HepG2 (cell line): ENCODE measurements at regions not wholly inside any gene's neighbourhood (a gene's known extent, or its start where the extent isn't known, plus 50 kb on each side); places are given as distances from the start of the nearest gene placed in this dataset.

Experiments used
- ATAC-seq: fragments of 200-7000 bp; cut with Tn5 transposase; 3 replicates; pipeline ENCODE4 v1.9.1; 2020; ENCODE audit warnings: mild to moderate bottlenecking, moderate library complexity
- BruUV-seq: library from RNA; stranded (reverse); fragments of 400-500 nt; replicated peaks from 2 replicates; lab custom pipeline; 2021; lab: Mats Ljungman, UMichigan
- CTCF ChIA-PET: fragments of 300-600 bp; formaldehyde crosslinking; extraction: SDS; loops from one replicate; lab custom pipeline; 2021; ENCODE audit warnings: low total read pairs, inconsistent platforms, low intra/inter-chr PET ratio; lab: Yijun Ruan, JAX
- POLR2A ChIA-PET: fragments of 350-600 bp; sonication (Branson Sonifier 250); formaldehyde crosslinking; loops from one replicate; lab custom pipeline; 2020; ENCODE audit warnings: antibody characterized with exemption, inconsistent platforms; lab: Yijun Ruan, JAX
- DNase-seq: peaks from one replicate; pipeline ENCODE4 v3.0.0-alpha.2; 2015; ENCODE audit warnings: low spot score
- FAIRE-seq: peaks from 3 replicates; lab custom pipeline; 2011; peaks lifted over from hg19 to GRCh38; lab: Jason Lieb, UNC
- H2AFZ ChIP-seq: one replicate; pipeline ENCODE4 v1.6.1; 2011; ENCODE audit warnings: low read length, inconsistent platforms
- H3K27ac ChIP-seq: fragments of 300-600 bp; 3 replicates; pipeline ENCODE4 v1.8.0; 2011; ENCODE audit warnings: mixed run types, mild to moderate bottlenecking, mixed read lengths, low read length, inconsistent platforms; ENCODE audit not compliant: insufficient read depth; ENCODE audit errors: extremely low read length
- H3K27me3 ChIP-seq, 2 experiments: fragments of 200-600 bp in 1 of 2; 2 replicates in 1 of 2; 3 replicates in 1 of 2; pipeline versions ENCODE4 v1.6.0 to v1.8.0; 2011; ENCODE audit warnings: low read length in 2 of 2, mild to moderate bottlenecking in 2 of 2, moderate library complexity in 2 of 2, inconsistent platforms in 1 of 2; ENCODE audit not compliant: insufficient read depth in 2 of 2, control insufficient read depth in 1 of 2
- H3K36me3 ChIP-seq, 2 experiments: fragments of 200-600 bp in 1 of 2; replicated peaks in 1 of 2; 2 replicates in 1 of 2; 3 replicates in 1 of 2; pipeline versions ENCODE4 v1.5.1 to v1.8.0; 2011; ENCODE audit warnings: low read length in 2 of 2, inconsistent platforms in 1 of 2; ENCODE audit not compliant: insufficient read depth in 2 of 2, control insufficient read depth in 1 of 2
- H3K4me1 ChIP-seq: 2 replicates; pipeline ENCODE4 v1.5.1; 2012; ENCODE audit warnings: low read length, inconsistent platforms; ENCODE audit not compliant: insufficient read depth
- H3K4me2 ChIP-seq: 2 replicates; pipeline ENCODE4 v1.6.0; 2011; ENCODE audit warnings: low read depth, low read length, inconsistent platforms
- H3K4me3 ChIP-seq, 3 experiments: fragments of 200-600 bp in 1 of 3; sonication (generic), shearing (Covaris generic) in 1 of 3; replicated peaks in 1 of 3; 2 replicates each; pipeline ENCODE4 v1.5.1; 2011 to 2016; ENCODE audit warnings: low read length in 3 of 3, inconsistent platforms in 2 of 3, low read depth in 2 of 3, mild to moderate bottlenecking in 2 of 3, control low read depth in 1 of 3, mixed read lengths in 1 of 3; ENCODE audit not compliant: insufficient read depth in 1 of 3
- H3K79me2 ChIP-seq: one replicate; pipeline ENCODE4 v1.6.1; 2011; ENCODE audit warnings: low read length, inconsistent platforms; ENCODE audit not compliant: insufficient read depth
- H3K9ac ChIP-seq: 2 replicates; pipeline ENCODE4 v1.6.0; 2011; ENCODE audit warnings: mild to moderate bottlenecking, low read depth, low read length, inconsistent platforms; ENCODE audit not compliant: insufficient read depth
- H3K9me3 ChIP-seq: 2 replicates; pipeline ENCODE4 v1.5.1; 2012; ENCODE audit warnings: mild to moderate bottlenecking, low read length
- H4K20me1 ChIP-seq: 2 replicates; pipeline ENCODE4 v1.6.0; 2011; ENCODE audit warnings: inconsistent platforms, mild to moderate bottlenecking, low read length, moderate library complexity; ENCODE audit not compliant: insufficient read depth
- FOSL2 ChIP-seq: sonication (generic); formaldehyde crosslinking; IDR thresholded peaks from 2 replicates; pipeline ENCODE4 v1.4.0; 2020; ENCODE audit warnings: missing genetic modification reagents
- FOXP1 ChIP-seq, 2 experiments: fragments of 450-650 bp in 1 of 2; IDR thresholded peaks; 2 replicates each; pipeline ENCODE4 v1.6.1; 2017 to 2018; ENCODE audit warnings: antibody characterized with exemption in 1 of 2
- PRPF4 ChIP-seq: fragments of 200-400 bp; formaldehyde crosslinking; IDR thresholded peaks from 2 replicates; pipeline ENCODE4 v1.6.1; 2016; ENCODE audit warnings: low read length, low read depth; ENCODE audit not compliant: poor library complexity, severe bottlenecking
- ZNF543 ChIP-seq: sonication (generic); formaldehyde crosslinking; IDR thresholded peaks from 2 replicates; pipeline ENCODE4 v1.4.0; 2020; ENCODE audit warnings: mild to moderate bottlenecking, missing genetic modification reagents
- ZNF644 ChIP-seq: IDR thresholded peaks from 2 replicates; pipeline ENCODE4 v1.6.1; 2016; ENCODE audit warnings: low read depth
- WGBS: methylation state at CpG from one replicate; pipeline ENCODE4 v1.1.6; 2017; ENCODE audit warnings: low lambda C conversion rate; 5-methylcytosine and 5-hydroxymethylcytosine counted together
- in situ Hi-C: cut with HindIII; loops from 2 replicates; pipeline ENCODE4 v1.10.0; 2017; ENCODE audit warnings: low pct_unique_long_range_greater_than_20kb; ENCODE audit not compliant: extremely low pct_ligation_motif_present
- intact Hi-C: fragments of 100-400 bp; cut with micrococcal nuclease; formaldehyde crosslinking; loops from one replicate; pipeline ENCODE4 v1.10.0; 2022; ENCODE audit not compliant: unreplicated experiment
- TF ChIP-seq, protein P1 (sequence below): sonication (generic); formaldehyde crosslinking; IDR thresholded peaks from 2 replicates; pipeline ENCODE4 v1.4.0; 2020; ENCODE audit warnings: missing genetic modification reagents
- TF ChIP-seq, protein P2 (sequence below): sonication (generic); formaldehyde crosslinking; IDR thresholded peaks from 2 replicates; pipeline ENCODE4 v1.4.0; 2020; ENCODE audit warnings: missing genetic modification reagents
- TF ChIP-seq, protein P3 (sequence below): sonication (generic); formaldehyde crosslinking; IDR thresholded peaks from 2 replicates; pipeline ENCODE4 v1.4.0; 2020; ENCODE audit warnings: low read depth, mild to moderate bottlenecking, missing genetic modification reagents
- TF ChIP-seq, protein P4 (sequence below): sonication (generic); formaldehyde crosslinking; IDR thresholded peaks from 2 replicates; pipeline ENCODE4 v1.8.0; 2022; ENCODE audit warnings: missing genetic modification reagents, mild to moderate bottlenecking, inconsistent platforms, borderline replicate concordance
- TF ChIP-seq, protein P5 (sequence below), 2 experiments: fragments of 450-650 bp in 1 of 2; sonication (generic) in 1 of 2; formaldehyde crosslinking; IDR thresholded peaks; 2 replicates each; pipeline versions ENCODE4 v1.5.0 to v1.8.0; 2020 to 2022; ENCODE audit warnings: mild to moderate bottlenecking in 1 of 2, missing genetic modification reagents in 1 of 2
- TF ChIP-seq, protein P6 (sequence below): sonication (generic); formaldehyde crosslinking; IDR thresholded peaks from 2 replicates; pipeline ENCODE4 v1.4.0; 2020; ENCODE audit warnings: mild to moderate bottlenecking, missing genetic modification reagents

DNA sequence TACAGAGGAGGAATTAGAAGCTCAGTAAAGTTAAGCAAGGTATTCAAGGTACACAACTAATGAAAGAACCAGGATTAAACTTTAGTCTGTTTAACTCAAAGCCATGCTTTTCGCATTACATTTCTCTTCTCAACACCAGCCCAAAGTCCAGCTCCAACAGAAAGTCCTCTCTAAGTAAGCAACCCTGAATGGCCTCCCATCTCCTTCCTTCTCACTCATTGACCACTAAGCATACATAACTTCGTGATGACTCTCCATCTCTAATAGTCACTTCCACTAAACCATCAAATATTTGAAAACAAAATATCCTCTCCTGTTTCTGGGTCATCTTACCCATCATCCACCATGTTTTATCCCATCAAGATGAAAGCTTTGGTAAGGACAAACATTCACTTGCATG is 219.8 kb downstream of the RAD51AP2 start:
- 2% methylated on average over 2 of the region's 2 CpGs for whole genome bisulfite sequencing
- no peak overlapping the region; the same call in 1 of the 2 replicates for H3K4me2 ChIP-seq
- no peak for TF ChIP-seq FOXP1 (IDR thresholded peaks at IDR 0.05)
- TF ChIP-seq FOXP1 (CRISPR knock-in tag; IDR thresholded peaks at IDR 0.05) = 0 out of 2 replicates have a peak, but pooled peaks have one; percentile 6
- TF ChIP-seq, protein P1, sequence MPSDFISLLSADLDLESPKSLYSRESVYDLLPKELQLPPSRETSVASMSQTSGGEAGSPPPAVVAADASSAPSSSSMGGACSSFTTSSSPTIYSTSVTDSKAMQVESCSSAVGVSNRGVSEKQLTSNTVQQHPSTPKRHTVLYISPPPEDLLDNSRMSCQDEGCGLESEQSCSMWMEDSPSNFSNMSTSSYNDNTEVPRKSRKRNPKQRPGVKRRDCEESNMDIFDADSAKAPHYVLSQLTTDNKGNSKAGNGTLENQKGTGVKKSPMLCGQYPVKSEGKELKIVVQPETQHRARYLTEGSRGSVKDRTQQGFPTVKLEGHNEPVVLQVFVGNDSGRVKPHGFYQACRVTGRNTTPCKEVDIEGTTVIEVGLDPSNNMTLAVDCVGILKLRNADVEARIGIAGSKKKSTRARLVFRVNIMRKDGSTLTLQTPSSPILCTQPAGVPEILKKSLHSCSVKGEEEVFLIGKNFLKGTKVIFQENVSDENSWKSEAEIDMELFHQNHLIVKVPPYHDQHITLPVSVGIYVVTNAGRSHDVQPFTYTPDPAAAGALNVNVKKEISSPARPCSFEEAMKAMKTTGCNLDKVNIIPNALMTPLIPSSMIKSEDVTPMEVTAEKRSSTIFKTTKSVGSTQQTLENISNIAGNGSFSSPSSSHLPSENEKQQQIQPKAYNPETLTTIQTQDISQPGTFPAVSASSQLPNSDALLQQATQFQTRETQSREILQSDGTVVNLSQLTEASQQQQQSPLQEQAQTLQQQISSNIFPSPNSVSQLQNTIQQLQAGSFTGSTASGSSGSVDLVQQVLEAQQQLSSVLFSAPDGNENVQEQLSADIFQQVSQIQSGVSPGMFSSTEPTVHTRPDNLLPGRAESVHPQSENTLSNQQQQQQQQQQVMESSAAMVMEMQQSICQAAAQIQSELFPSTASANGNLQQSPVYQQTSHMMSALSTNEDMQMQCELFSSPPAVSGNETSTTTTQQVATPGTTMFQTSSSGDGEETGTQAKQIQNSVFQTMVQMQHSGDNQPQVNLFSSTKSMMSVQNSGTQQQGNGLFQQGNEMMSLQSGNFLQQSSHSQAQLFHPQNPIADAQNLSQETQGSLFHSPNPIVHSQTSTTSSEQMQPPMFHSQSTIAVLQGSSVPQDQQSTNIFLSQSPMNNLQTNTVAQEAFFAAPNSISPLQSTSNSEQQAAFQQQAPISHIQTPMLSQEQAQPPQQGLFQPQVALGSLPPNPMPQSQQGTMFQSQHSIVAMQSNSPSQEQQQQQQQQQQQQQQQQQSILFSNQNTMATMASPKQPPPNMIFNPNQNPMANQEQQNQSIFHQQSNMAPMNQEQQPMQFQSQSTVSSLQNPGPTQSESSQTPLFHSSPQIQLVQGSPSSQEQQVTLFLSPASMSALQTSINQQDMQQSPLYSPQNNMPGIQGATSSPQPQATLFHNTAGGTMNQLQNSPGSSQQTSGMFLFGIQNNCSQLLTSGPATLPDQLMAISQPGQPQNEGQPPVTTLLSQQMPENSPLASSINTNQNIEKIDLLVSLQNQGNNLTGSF (CRISPR knock-in tag) = no peak
- TF ChIP-seq, protein P2, sequence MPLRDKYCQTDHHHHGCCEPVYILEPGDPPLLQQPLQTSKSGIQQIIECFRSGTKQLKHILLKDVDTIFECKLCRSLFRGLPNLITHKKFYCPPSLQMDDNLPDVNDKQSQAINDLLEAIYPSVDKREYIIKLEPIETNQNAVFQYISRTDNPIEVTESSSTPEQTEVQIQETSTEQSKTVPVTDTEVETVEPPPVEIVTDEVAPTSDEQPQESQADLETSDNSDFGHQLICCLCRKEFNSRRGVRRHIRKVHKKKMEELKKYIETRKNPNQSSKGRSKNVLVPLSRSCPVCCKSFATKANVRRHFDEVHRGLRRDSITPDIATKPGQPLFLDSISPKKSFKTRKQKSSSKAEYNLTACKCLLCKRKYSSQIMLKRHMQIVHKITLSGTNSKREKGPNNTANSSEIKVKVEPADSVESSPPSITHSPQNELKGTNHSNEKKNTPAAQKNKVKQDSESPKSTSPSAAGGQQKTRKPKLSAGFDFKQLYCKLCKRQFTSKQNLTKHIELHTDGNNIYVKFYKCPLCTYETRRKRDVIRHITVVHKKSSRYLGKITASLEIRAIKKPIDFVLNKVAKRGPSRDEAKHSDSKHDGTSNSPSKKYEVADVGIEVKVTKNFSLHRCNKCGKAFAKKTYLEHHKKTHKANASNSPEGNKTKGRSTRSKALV (CRISPR knock-in tag) = no peak
- TF ChIP-seq, protein P3, sequence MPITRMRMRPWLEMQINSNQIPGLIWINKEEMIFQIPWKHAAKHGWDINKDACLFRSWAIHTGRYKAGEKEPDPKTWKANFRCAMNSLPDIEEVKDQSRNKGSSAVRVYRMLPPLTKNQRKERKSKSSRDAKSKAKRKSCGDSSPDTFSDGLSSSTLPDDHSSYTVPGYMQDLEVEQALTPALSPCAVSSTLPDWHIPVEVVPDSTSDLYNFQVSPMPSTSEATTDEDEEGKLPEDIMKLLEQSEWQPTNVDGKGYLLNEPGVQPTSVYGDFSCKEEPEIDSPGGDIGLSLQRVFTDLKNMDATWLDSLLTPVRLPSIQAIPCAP (CRISPR knock-in tag) = no peak
- TF ChIP-seq PRPF4 = no peak
- TF ChIP-seq, protein P4, sequence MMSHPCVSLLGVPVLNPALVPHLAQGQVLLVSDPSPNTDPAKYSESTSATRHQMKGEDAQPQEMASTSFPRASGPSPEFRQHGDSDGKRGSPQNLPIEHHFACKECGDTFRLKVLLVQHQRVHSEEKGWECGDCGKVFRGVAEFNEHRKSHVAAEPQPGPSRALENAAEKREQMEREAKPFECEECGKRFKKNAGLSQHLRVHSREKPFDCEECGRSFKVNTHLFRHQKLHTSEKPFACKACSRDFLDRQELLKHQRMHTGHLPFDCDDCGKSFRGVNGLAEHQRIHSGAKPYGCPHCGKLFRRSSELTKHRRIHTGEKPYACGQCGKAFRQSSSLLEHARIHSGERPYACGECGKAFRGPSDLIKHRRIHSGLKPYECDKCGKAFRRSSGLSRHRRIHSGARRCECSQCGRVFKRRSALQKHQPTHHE (CRISPR knock-in tag) = no peak
- TF ChIP-seq, protein P5, sequence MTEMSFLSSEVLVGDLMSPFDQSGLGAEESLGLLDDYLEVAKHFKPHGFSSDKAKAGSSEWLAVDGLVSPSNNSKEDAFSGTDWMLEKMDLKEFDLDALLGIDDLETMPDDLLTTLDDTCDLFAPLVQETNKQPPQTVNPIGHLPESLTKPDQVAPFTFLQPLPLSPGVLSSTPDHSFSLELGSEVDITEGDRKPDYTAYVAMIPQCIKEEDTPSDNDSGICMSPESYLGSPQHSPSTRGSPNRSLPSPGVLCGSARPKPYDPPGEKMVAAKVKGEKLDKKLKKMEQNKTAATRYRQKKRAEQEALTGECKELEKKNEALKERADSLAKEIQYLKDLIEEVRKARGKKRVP (CRISPR knock-in tag; IDR thresholded peaks at IDR 0.05) = no peak
- TF ChIP-seq ZNF543 (CRISPR knock-in tag) = no peak
- TF ChIP-seq, protein P6, sequence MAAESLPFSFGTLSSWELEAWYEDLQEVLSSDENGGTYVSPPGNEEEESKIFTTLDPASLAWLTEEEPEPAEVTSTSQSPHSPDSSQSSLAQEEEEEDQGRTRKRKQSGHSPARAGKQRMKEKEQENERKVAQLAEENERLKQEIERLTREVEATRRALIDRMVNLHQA (CRISPR knock-in tag) = no peak
- peak; percentile 31; the same call in 1 of the 2 replicates for TF ChIP-seq ZNF644 (CRISPR knock-in tag)
- TF ChIP-seq FOSL2 (CRISPR knock-in tag) = peak; percentile 68

More for the DNA sequence above, 219.8 kb downstream of the RAD51AP2 start:
- no peaks in the 10 kb centered on the region for H3K36me3 ChIP-seq
- H3K9me3 ChIP-seq = no peaks in the 10 kb centered on the region
- POLR2A ChIA-PET = no interaction called here
- H3K4me3 ChIP-seq = no peak overlapping the region
- H3K79me2 ChIP-seq = no peaks in the 10 kb centered on the region
- BruUV-seq = no TSS peak
- peak overlapping the region; percentile 45 for H3K27ac ChIP-seq
- intact Hi-C loops = no loop called here
- H3K27me3 ChIP-seq = no peaks in the 10 kb centered on the region
- ATAC-seq = peak; percentile 92
- no peak overlapping the region for H2AFZ ChIP-seq
- H3K9ac ChIP-seq = no peak overlapping the region
- no peaks in the 10 kb centered on the region for H4K20me1 ChIP-seq
- CTCF ChIA-PET = no interaction called here
- in situ Hi-C loops = no loop called here
- H3K4me1 ChIP-seq = peaks cover 16% of the 10 kb centered on the region
- FAIRE-seq = no peak
- DNase-seq = peak; percentile 64
